HEK293 (cell line): ENCODE measurements at regions not wholly inside any gene's neighbourhood (a gene's known extent, or its start where the extent isn't known, plus 50 kb on each side); places are given as distances from the start of the nearest gene placed in this dataset.
A peak's percentile ranks its signal among the peaks of the same experiment; 100 is the strongest.

Source experiments
- CTCF ChIA-PET: fragments of 350-600 bp; formaldehyde crosslinking; extraction: SDS; loops from one replicate; lab custom pipeline; 2021; ENCODE audit warnings: antibody characterized with exemption; lab: Yijun Ruan, JAX
- POLR2A ChIA-PET: fragments of 300-600 bp; formaldehyde crosslinking; extraction: SDS; loops from one replicate; lab custom pipeline; 2020; ENCODE audit warnings: antibody characterized with exemption, inconsistent platforms; lab: Yijun Ruan, JAX
- H3K27ac ChIP-seq: fragments of 200-500 bp; sonication (Bioruptor generic); 2 replicates; pipeline ENCODE4 v1.5.1; 2014; ENCODE audit warnings: low read depth, low read length, control low read depth, inconsistent platforms; ENCODE audit errors: extremely low read depth
- H3K36me3 ChIP-seq, 2 experiments: fragments of 200-500 bp in 1 of 2; sonication (Bioruptor generic) in 1 of 2; 1 replicate in 1 of 2; 2 replicates in 1 of 2; pipeline ENCODE4 v1.5.1; 2014 to 2017; ENCODE audit warnings: inconsistent platforms in 2 of 2, low read length in 2 of 2; ENCODE audit not compliant: control insufficient read depth in 2 of 2, insufficient read depth in 1 of 2
- H3K4me1 ChIP-seq: fragments of 200-500 bp; sonication (Bioruptor generic); 2 replicates; pipeline ENCODE4 v1.5.1; 2014; ENCODE audit warnings: mild to moderate bottlenecking, low read length, inconsistent platforms; ENCODE audit not compliant: control insufficient read depth, insufficient read depth
- H3K4me3 ChIP-seq: 2 replicates; pipeline ENCODE4 v1.5.1; 2011; ENCODE audit warnings: low read depth, mild to moderate bottlenecking, control low read depth, low read length, moderate library complexity
- H3K9me3 ChIP-seq: fragments of 200-500 bp; sonication (Bioruptor generic); 2 replicates; pipeline ENCODE4 v1.5.1; 2014; ENCODE audit warnings: low read depth, low read length, inconsistent platforms; ENCODE audit not compliant: control insufficient read depth, insufficient read depth
- BCL11A ChIP-seq: fragments of 450-650 bp; formaldehyde crosslinking; IDR thresholded peaks from 2 replicates; pipeline ENCODE4 v1.5.1; 2016; ENCODE audit warnings: low read depth, missing biosample characterization, missing genetic modification characterization
- KLF10 ChIP-seq: fragments of 450-650 bp; IDR thresholded peaks from 2 replicates; pipeline ENCODE4 v1.5.1; 2018; ENCODE audit warnings: missing biosample characterization, mild to moderate bottlenecking, missing genetic modification characterization
- KLF9 ChIP-seq: fragments of 450-650 bp; formaldehyde crosslinking; IDR thresholded peaks from 2 replicates; pipeline ENCODE4 v1.5.1; 2016; ENCODE audit warnings: missing biosample characterization, missing genetic modification characterization, low read depth
- OVOL3 ChIP-seq: fragments of 450-650 bp; formaldehyde crosslinking; IDR thresholded peaks from 2 replicates; pipeline ENCODE4 v1.5.1; 2016; ENCODE audit warnings: missing biosample characterization, missing genetic modification characterization
- PBX3 ChIP-seq: sonication (generic); formaldehyde crosslinking; IDR thresholded peaks from 2 replicates; pipeline ENCODE4 v1.8.1; 2022; ENCODE audit warnings: mild to moderate bottlenecking, moderate library complexity, missing genetic modification reagents
- REPIN1 ChIP-seq: fragments of 450-650 bp; formaldehyde crosslinking; IDR thresholded peaks from 2 replicates; pipeline ENCODE4 v1.5.1; 2017; ENCODE audit warnings: missing biosample characterization, missing genetic modification characterization, low read depth
- SETDB1 ChIP-seq: IDR thresholded peaks from one replicate; pipeline ENCODE4 v1.6.1; 2017; ENCODE audit warnings: mild to moderate bottlenecking, low read length, moderate library complexity, mixed read lengths; ENCODE audit not compliant: insufficient read length
- SP7 ChIP-seq: fragments of 450-650 bp; formaldehyde crosslinking; IDR thresholded peaks from 2 replicates; pipeline ENCODE4 v1.5.1; 2016; ENCODE audit warnings: missing biosample characterization, missing genetic modification characterization
- TRIM28 ChIP-seq: IDR thresholded peaks from 2 replicates; pipeline ENCODE4 v1.6.1; 2011; ENCODE audit warnings: low read length, control low read depth, borderline replicate concordance
- WT1 ChIP-seq: fragments of 450-650 bp; formaldehyde crosslinking; IDR thresholded peaks from 2 replicates; pipeline ENCODE4 v1.5.1; 2016; ENCODE audit warnings: missing biosample characterization, missing genetic modification characterization
- YY1 ChIP-seq: fragments of 450-650 bp; formaldehyde crosslinking; IDR thresholded peaks from 2 replicates; pipeline ENCODE4 v1.5.1; 2018; ENCODE audit warnings: missing biosample characterization, missing genetic modification characterization
- ZNF114 ChIP-seq: fragments of 450-650 bp; formaldehyde crosslinking; IDR thresholded peaks from 2 replicates; pipeline ENCODE4 v1.5.0; 2017; ENCODE audit warnings: missing biosample characterization, missing genetic modification characterization
- ZNF132 ChIP-seq: fragments of 450-650 bp; formaldehyde crosslinking; IDR thresholded peaks from 2 replicates; pipeline ENCODE4 v1.5.1; 2017; ENCODE audit warnings: missing biosample characterization, missing genetic modification characterization, borderline replicate concordance
- ZNF350 ChIP-seq: fragments of 450-650 bp; formaldehyde crosslinking; IDR thresholded peaks from 2 replicates; pipeline ENCODE4 v1.5.0; 2017; ENCODE audit warnings: missing biosample characterization, mild to moderate bottlenecking, missing genetic modification characterization
- ZNF366 ChIP-seq: fragments of 450-650 bp; formaldehyde crosslinking; conservative IDR thresholded peaks from 2 replicates; pipeline ENCODE4 v1.5.1; 2016; ENCODE audit warnings: missing biosample characterization, missing genetic modification characterization
- ZNF433 ChIP-seq: fragments of 450-650 bp; formaldehyde crosslinking; IDR thresholded peaks from 2 replicates; pipeline ENCODE4 v1.5.1; 2016; ENCODE audit warnings: missing biosample characterization, missing genetic modification characterization, low read depth
- ZNF510 ChIP-seq: fragments of 450-650 bp; formaldehyde crosslinking; IDR thresholded peaks from 2 replicates; pipeline ENCODE4 v1.5.1; 2018; ENCODE audit warnings: mild to moderate bottlenecking, missing genetic modification characterization, missing biosample characterization; ENCODE audit not compliant: insufficient replicate concordance
- ZNF513 ChIP-seq: fragments of 450-650 bp; IDR thresholded peaks from 2 replicates; pipeline ENCODE4 v1.5.1; 2018; ENCODE audit warnings: missing biosample characterization, missing genetic modification characterization
- ZNF548 ChIP-seq: fragments of 450-650 bp; formaldehyde crosslinking; IDR thresholded peaks from 2 replicates; pipeline ENCODE4 v1.5.1; 2016; ENCODE audit warnings: missing biosample characterization, missing genetic modification characterization
- ZNF555 ChIP-seq: fragments of 450-650 bp; formaldehyde crosslinking; conservative IDR thresholded peaks from 2 replicates; pipeline ENCODE4 v1.5.1; 2017; ENCODE audit warnings: missing biosample characterization, mild to moderate bottlenecking, missing genetic modification characterization, inconsistent platforms
- ZNF670 ChIP-seq: fragments of 450-650 bp; formaldehyde crosslinking; IDR thresholded peaks from 2 replicates; pipeline ENCODE4 v1.5.1; 2016; ENCODE audit warnings: missing biosample characterization, missing genetic modification characterization, low read depth
- ZNF701 ChIP-seq: fragments of 450-650 bp; formaldehyde crosslinking; IDR thresholded peaks from 2 replicates; pipeline ENCODE4 v1.5.1; 2016; ENCODE audit warnings: missing biosample characterization, missing genetic modification characterization
- ZNF76 ChIP-seq: fragments of 450-650 bp; formaldehyde crosslinking; IDR thresholded peaks from 2 replicates; pipeline ENCODE4; 2016; ENCODE audit warnings: low read depth, missing biosample characterization, missing genetic modification characterization, borderline replicate concordance

GRCh38 chr4:75169427-75169826 is 236.5 kb downstream of the PARM1 start (continued):
- TF ChIP-seq KLF10 (tag by site-specific recombination) = 0 out of 2 replicates have a peak, but pooled peaks have one; percentile 58
- TF ChIP-seq PBX3 (CRISPR knock-in tag) = no peak

- POLR2A ChIA-PET = no interaction called here
Measured at GRCh38 chr4:75169020-75169419, 236.1 kb downstream of the PARM1 start.

GRCh38 chr4:75168548-75168947 is 235.6 kb downstream of the PARM1 start:
- Histone ChIP-seq H3K4me3 (no peak overlapping the region), H3K36me3 (no peaks in the 10 kb centered on the region), H3K9me3 (no peaks in the 10 kb centered on the region), H3K27ac (no peak overlapping the region), H3K4me1 (peaks cover 5% of the 10 kb centered on the region; the same call in 1 of the 2 replicates)
- ChIA-PET CTCF (no interaction called here), POLR2A (no interaction called here)
- TF ChIP-seq YY1 (tag by site-specific recombination) = no peak

More at GRCh38 chr4:75169020-75169419, 236.1 kb downstream of the PARM1 start:
- CTCF ChIA-PET = no interaction called here
- Histone ChIP-seq H3K27ac (no peak overlapping the region), H3K9me3 (no peaks in the 10 kb centered on the region), H3K4me3 (no peak overlapping the region), H3K36me3 (no peaks in the 10 kb centered on the region), H3K4me1 (peaks cover 5% of the 10 kb centered on the region; the same call in 1 of the 2 replicates)
- TF ChIP-seq WT1 (tag by site-specific recombination) (no peak), TRIM28 (no peak), ZNF76 (tag by site-specific recombination) (no peak), ZNF555 (tag by site-specific recombination) (no peak), ZNF433 (no peak), ZNF366 (tag by site-specific recombination) (no peak), ZNF701 (tag by site-specific recombination) (no peak), ZNF513 (tag by site-specific recombination) (no peak), SETDB1 (no peak), ZNF114 (tag by site-specific recombination) (no peak), ZNF548 (tag by site-specific recombination) (no peak), BCL11A (tag by site-specific recombination) (no peak), OVOL3 (tag by site-specific recombination) (no peak), KLF9 (no peak), SP7 (tag by site-specific recombination) (no peak), ZNF132 (no peak), ZNF670 (tag by site-specific recombination) (no peak), ZNF510 (no peak), REPIN1 (tag by site-specific recombination) (no peak), ZNF350 (tag by site-specific recombination) (no peak)
